RKO (cell line): ENCODE measurements at regions not wholly inside any gene's neighbourhood (a gene's known extent, or its start where the extent isn't known, plus 50 kb on each side); places are given as distances from the start of the nearest gene placed in this dataset.

Experiments
- DNase-seq: peaks from one replicate; pipeline ENCODE4 v3.0.0-alpha.2; 2016; ENCODE audit warnings: low spot score

DNA sequence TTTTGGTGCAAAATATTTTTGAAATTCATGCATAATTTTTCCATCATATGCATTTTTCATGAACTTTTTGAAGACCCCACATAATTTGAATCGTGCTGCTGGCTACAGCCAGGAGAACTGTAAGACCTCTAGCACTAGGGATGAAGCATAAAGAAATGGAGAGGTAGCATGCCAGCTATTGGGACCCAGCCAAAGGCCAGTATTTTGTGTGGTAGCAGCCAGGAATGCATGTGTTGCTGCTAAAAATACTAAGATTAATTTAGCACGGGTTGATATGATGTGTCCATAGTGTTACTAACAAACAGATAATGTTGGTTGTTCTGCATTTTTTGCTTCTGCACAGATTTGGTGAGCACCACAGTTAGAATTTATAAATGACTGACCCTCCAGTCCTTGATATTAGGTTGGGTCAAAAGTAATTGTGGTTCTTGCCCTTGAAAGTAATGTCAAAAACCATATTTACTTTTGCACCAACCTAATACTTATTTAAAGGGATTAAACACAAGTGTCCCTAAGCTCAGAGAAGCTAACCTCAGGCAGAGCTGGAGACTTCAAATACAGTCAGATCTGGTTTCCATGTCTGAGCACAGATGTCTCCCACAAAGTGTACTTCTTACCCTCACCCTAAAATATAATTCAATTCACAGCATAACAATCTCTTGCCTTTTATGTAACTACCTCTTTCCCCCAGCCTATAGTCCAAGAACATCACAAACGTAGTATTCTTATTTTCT, 54.1 kb upstream of the NPSR1 start:
- DNase-seq, result no peak
